Heart left ventricle (tissue), 16 donors: ENCODE measurements at regions not wholly inside any gene's neighbourhood (a gene's known extent, or its start where the extent isn't known, plus 50 kb on each side); places are given as distances from the start of the nearest gene placed in this dataset.

ENCODE experiments used
- ATAC-seq, 4 donors: fragments of 200-7000 bp; cut with Tn5 transposase; one replicate each; pipeline ENCODE4 v1.9.1; 2020 to 2022; ENCODE audit warnings: moderate library complexity in 4 of 4, mild to moderate bottlenecking in 3 of 4, moderate number of reproducible peaks in 1 of 4
- DNase-seq, 5 donors: peaks; one replicate each; pipeline ENCODE4 v3.0.0-alpha.2; 2020
- H3K27ac ChIP-seq, 12 donors: fragments of 200-600 bp; sonication (generic) in 4 of 12; one replicate each; pipeline versions ENCODE4 v1.5.0 to v1.8.0; 2016 to 2022; ENCODE audit warnings: mild to moderate bottlenecking in 2 of 12
- H3K27me3 ChIP-seq, 9 donors: fragments of 200-600 bp; sonication (generic) in 2 of 9; one replicate each; pipeline versions ENCODE4 v1.5.1 to v1.8.0; 2016 to 2022; ENCODE audit warnings: mild to moderate bottlenecking in 3 of 9
- H3K36me3 ChIP-seq, 9 donors: fragments of 200-600 bp; sonication (generic) in 2 of 9; one replicate each; pipeline versions ENCODE4 v1.5.0 to v1.8.0; 2018 to 2022; ENCODE audit warnings: mild to moderate bottlenecking in 2 of 9
- H3K4me1 ChIP-seq, 12 donors: fragments of 200-600 bp; sonication (generic) in 4 of 12; one replicate each; pipeline versions ENCODE4 v1.5.0 to v1.8.0; 2016 to 2022; ENCODE audit warnings: mild to moderate bottlenecking in 3 of 12
- H3K4me3 ChIP-seq, 12 donors: fragments of 200-600 bp; sonication (generic) in 4 of 12; one replicate each; pipeline versions ENCODE4 v1.5.0 to v1.8.0; 2017 to 2022; ENCODE audit warnings: mild to moderate bottlenecking in 9 of 12, moderate library complexity in 4 of 12
- H3K9me3 ChIP-seq, 12 donors: fragments of 200-600 bp; sonication (generic) in 4 of 12; one replicate each; pipeline versions ENCODE4 v1.5.0 to v1.8.0; 2016 to 2022; ENCODE audit warnings: mild to moderate bottlenecking in 1 of 12
- CTCF ChIP-seq, 12 donors: fragments of 200-600 bp; sonication (generic) in 4 of 12; IDR thresholded peaks; one replicate each; pipeline versions ENCODE4 v1.5.0 to v1.8.0; 2018 to 2022; ENCODE audit warnings: antibody characterized with exemption in 12 of 12, mild to moderate bottlenecking in 5 of 12
- POLR2A ChIP-seq, 2 donors: fragments of 450-650 bp; IDR thresholded peaks; one replicate each; pipeline ENCODE4 v1.6.1; 2017; ENCODE audit warnings: antibody characterized with exemption in 2 of 2, mild to moderate bottlenecking in 2 of 2, moderate library complexity in 2 of 2
- WGBS, 4 donors: extraction: QIAGEN DNeasy Blood & Tissue Kit in 2 of 4; methylation state at CpG; one replicate each; pipeline versions ENCODE4 v1.1.5 to v1.1.7; 2013 to 2018; 5-methylcytosine and 5-hydroxymethylcytosine counted together
- intact Hi-C, 10 donors: fragments of 100-400 bp; cut with DNase I; formaldehyde crosslinking; loops; one replicate each; pipeline versions ENCODE4 v1.11.1 to v1.14.2; 2022
- donor health status: ischemic (EF 13 %, LVEDD 7.1; RV severe dilation, severe dysfunction).
- donor health status: healthy with polysubstance abuse.
- donor health status: DM: no; HTN: yes; CAD: no.
- donor health status: DM: no; HTN: no; CAD: no.
- donor health status: ischemic (EF 25% LVEDD 6.9; RV normal size, moderate dysfunction).
- donor health status: ischemic (EF 25% LVEDD 5.7; RV mildly dilated, moderate dysfunction).
- donor health status: healthy.
- donor health status: DM: yes; HTN: yes; CAD: no.
- donor health status: ischemic (EF 35%, LVEDD 5.7; RV mildly dilated, moderate dysfunction).
- donor health status: nonischemic (EF 11% LVEDD 7.7; RV severe dilation, severe dysfunction).
- donor health status: DM: yes; HTN: yes; CAD: no.
- donor health status: PGD.
- donor health status: ischemic (EF 29% LVEDD 5.4; RV normal size, mild dysfunction).
- donor health status: nonischemic (EF 23%, LVEDD 6.1; RV moderate dilation, normal function).

GRCh38 chr2:163475815-163476214 is 260.0 kb downstream of the FIGN start:
- peaks cover 0 to 5% (median 0%) of the 10 kb centered on the region in 12 donors for H3K9me3 ChIP-seq
- no peak for TF ChIP-seq POLR2A (IDR thresholded peaks at IDR 0.05)
- no peak for TF ChIP-seq CTCF (IDR thresholded peaks at IDR 0.05)
- DNase-seq: no peak
- intact Hi-C loops: loop anchor here in 7 of 10 donors (10.0 kb wide), 5 partner anchors 129 to 589 kb away; partner anchors contain the start of gene FIGN (in 4 of the 7)
- peaks cover 0 to 7% (median 0%) of the 10 kb centered on the region in 12 donors for H3K4me1 ChIP-seq
- H3K27ac ChIP-seq: no peak overlapping the region
- no peaks in the 10 kb centered on the region for H3K36me3 ChIP-seq
- ATAC-seq: no peak
- no peak overlapping the region for H3K4me3 ChIP-seq
- no peaks in the 10 kb centered on the region for H3K27me3 ChIP-seq
- 59 to 73% (median 68%) methylated on average over 3 of the region's 3 CpGs for WGBS, 4 donors

- Histone ChIP-seq H3K9me3 (peaks cover 0 to 5% (median 0%) of the 10 kb centered on the region in 12 donors), H3K36me3 (no peaks in the 10 kb centered on the region)
Measured at GRCh38 chr2:163474889-163475288, 260.9 kb downstream of the FIGN start.

GRCh38 chr2:163474319-163474744 is 261.5 kb downstream of the FIGN start:
- Histone ChIP-seq H3K36me3 (no peaks in the 10 kb centered on the region), H3K27ac (no peak overlapping the region), H3K27me3 (no peaks in the 10 kb centered on the region), H3K9me3 (peaks cover 0 to 5% (median 0%) of the 10 kb centered on the region in 12 donors), H3K4me3 (no peak overlapping the region), H3K4me1 (peaks cover 0 to 16% (median 0%) of the 10 kb centered on the region in 12 donors)
- WGBS, 4 donors: 90 to 93% (median 92%) methylated on average over 4 of the region's 4 CpGs
- TF ChIP-seq POLR2A (IDR thresholded peaks at IDR 0.05) (no peak), CTCF (IDR thresholded peaks at IDR 0.05) (no peak)
- no peak for DNase-seq
- no peak for ATAC-seq
- intact Hi-C loops: loop anchor here in 7 of 10 donors (5.0 to 10.0 kb wide), 6 partner anchors 130 to 590 kb away; partner anchors contain the start of gene FIGN (in 5 of the 7)

More at GRCh38 chr2:163474889-163475288, 260.9 kb downstream of the FIGN start:
- H3K4me1 ChIP-seq: peaks cover 0 to 10% (median 0%) of the 10 kb centered on the region in 12 donors
- H3K27ac ChIP-seq: no peak overlapping the region
- no peak for DNase-seq
- no peak for ATAC-seq
- intact Hi-C loops: loop anchor here in 7 of 10 donors (5.0 to 10.0 kb wide), 6 partner anchors 130 to 590 kb away; partner anchors contain the start of gene FIGN (in 5 of the 7)
- 72 to 83% (median 76%) methylated on average over 4 of the region's 4 CpGs for WGBS, 4 donors
- no peaks in the 10 kb centered on the region for H3K27me3 ChIP-seq
- no peak overlapping the region for H3K4me3 ChIP-seq
- no peak for TF ChIP-seq CTCF (IDR thresholded peaks at IDR 0.05)
- no peak for TF ChIP-seq POLR2A (IDR thresholded peaks at IDR 0.05)

GRCh38 chr2:163471947-163472346 is 263.9 kb downstream of the FIGN start:
- TF ChIP-seq CTCF (IDR thresholded peaks at IDR 0.05) (peak in 10 of 12 donors; percentile 17 to 56 (median 37)), POLR2A (IDR thresholded peaks at IDR 0.05) (no peak)
- intact Hi-C loops: loop anchor here in 8 of 10 donors (1.0 to 10.0 kb wide), 7 partner anchors 133 to 593 kb away; partner anchors contain the start of gene FIGN (in 6 of the 8)
- Histone ChIP-seq H3K4me1 (peaks cover 0 to 19% (median 0%) of the 10 kb centered on the region in 12 donors), H3K27me3 (no peaks in the 10 kb centered on the region), H3K36me3 (no peaks in the 10 kb centered on the region), H3K27ac (no peak overlapping the region), H3K9me3 (no peaks in the 10 kb centered on the region), H3K4me3 (no peak overlapping the region)
- no peak for DNase-seq
- peak; percentile 32 to 70 (median 52) for ATAC-seq
- 2 to 7% (median 6%) methylated on average over 1 of the region's 1 CpG for WGBS, 4 donors
